HepG2 (cell line): ENCODE measurements at regions not wholly inside any gene's neighbourhood (a gene's known extent, or its start where the extent isn't known, plus 50 kb on each side); places are given as distances from the start of the nearest gene placed in this dataset.

Experiments used
- ATAC-seq: fragments of 200-7000 bp; cut with Tn5 transposase; 3 replicates; pipeline ENCODE4 v1.9.1; 2020; ENCODE audit warnings: mild to moderate bottlenecking, moderate library complexity
- BruUV-seq: library from RNA; stranded (reverse); fragments of 400-500 nt; replicated peaks from 2 replicates; lab custom pipeline; 2021; lab: Mats Ljungman, UMichigan
- CTCF ChIA-PET: fragments of 300-600 bp; formaldehyde crosslinking; extraction: SDS; loops from one replicate; lab custom pipeline; 2021; ENCODE audit warnings: low total read pairs, inconsistent platforms, low intra/inter-chr PET ratio; lab: Yijun Ruan, JAX
- POLR2A ChIA-PET: fragments of 350-600 bp; sonication (Branson Sonifier 250); formaldehyde crosslinking; loops from one replicate; lab custom pipeline; 2020; ENCODE audit warnings: antibody characterized with exemption, inconsistent platforms; lab: Yijun Ruan, JAX
- DNase-seq: peaks from one replicate; pipeline ENCODE4 v3.0.0-alpha.2; 2015; ENCODE audit warnings: low spot score
- FAIRE-seq: peaks from 3 replicates; lab custom pipeline; 2011; peaks lifted over from hg19 to GRCh38; lab: Jason Lieb, UNC
- H2AFZ ChIP-seq: one replicate; pipeline ENCODE4 v1.6.1; 2011; ENCODE audit warnings: low read length, inconsistent platforms
- H3K27ac ChIP-seq: fragments of 300-600 bp; 3 replicates; pipeline ENCODE4 v1.8.0; 2011; ENCODE audit warnings: mixed run types, mild to moderate bottlenecking, mixed read lengths, low read length, inconsistent platforms; ENCODE audit not compliant: insufficient read depth; ENCODE audit errors: extremely low read length
- H3K27me3 ChIP-seq, 2 experiments: fragments of 200-600 bp in 1 of 2; 2 replicates in 1 of 2; 3 replicates in 1 of 2; pipeline versions ENCODE4 v1.6.0 to v1.8.0; 2011; ENCODE audit warnings: low read length in 2 of 2, mild to moderate bottlenecking in 2 of 2, moderate library complexity in 2 of 2, inconsistent platforms in 1 of 2; ENCODE audit not compliant: insufficient read depth in 2 of 2, control insufficient read depth in 1 of 2
- H3K36me3 ChIP-seq, 2 experiments: fragments of 200-600 bp in 1 of 2; replicated peaks in 1 of 2; 2 replicates in 1 of 2; 3 replicates in 1 of 2; pipeline versions ENCODE4 v1.5.1 to v1.8.0; 2011; ENCODE audit warnings: low read length in 2 of 2, inconsistent platforms in 1 of 2; ENCODE audit not compliant: insufficient read depth in 2 of 2, control insufficient read depth in 1 of 2
- H3K4me1 ChIP-seq: 2 replicates; pipeline ENCODE4 v1.5.1; 2012; ENCODE audit warnings: low read length, inconsistent platforms; ENCODE audit not compliant: insufficient read depth
- H3K4me2 ChIP-seq: 2 replicates; pipeline ENCODE4 v1.6.0; 2011; ENCODE audit warnings: low read depth, low read length, inconsistent platforms
- H3K4me3 ChIP-seq, 3 experiments: fragments of 200-600 bp in 1 of 3; sonication (generic), shearing (Covaris generic) in 1 of 3; replicated peaks in 1 of 3; 2 replicates each; pipeline ENCODE4 v1.5.1; 2011 to 2016; ENCODE audit warnings: low read length in 3 of 3, inconsistent platforms in 2 of 3, low read depth in 2 of 3, mild to moderate bottlenecking in 2 of 3, control low read depth in 1 of 3, mixed read lengths in 1 of 3; ENCODE audit not compliant: insufficient read depth in 1 of 3
- H3K79me2 ChIP-seq: one replicate; pipeline ENCODE4 v1.6.1; 2011; ENCODE audit warnings: low read length, inconsistent platforms; ENCODE audit not compliant: insufficient read depth
- H3K9ac ChIP-seq: 2 replicates; pipeline ENCODE4 v1.6.0; 2011; ENCODE audit warnings: mild to moderate bottlenecking, low read depth, low read length, inconsistent platforms; ENCODE audit not compliant: insufficient read depth
- H3K9me3 ChIP-seq: 2 replicates; pipeline ENCODE4 v1.5.1; 2012; ENCODE audit warnings: mild to moderate bottlenecking, low read length
- H4K20me1 ChIP-seq: 2 replicates; pipeline ENCODE4 v1.6.0; 2011; ENCODE audit warnings: inconsistent platforms, mild to moderate bottlenecking, low read length, moderate library complexity; ENCODE audit not compliant: insufficient read depth
- AGO1 ChIP-seq: fragments of 200-400 bp; formaldehyde crosslinking; IDR thresholded peaks from 2 replicates; pipeline ENCODE4 v1.6.1; 2017; ENCODE audit warnings: mild to moderate bottlenecking, low read depth, low read length, moderate library complexity; ENCODE audit not compliant: poor library complexity, severe bottlenecking
- BHLHE40 ChIP-seq: IDR thresholded peaks from 2 replicates; pipeline ENCODE4 v1.6.1; 2011; ENCODE audit warnings: low read length, improper control_type of control experiment
- KDM1A ChIP-seq: IDR thresholded peaks from 2 replicates; pipeline ENCODE4 v1.6.1; 2016; ENCODE audit warnings: missing compliant biosample characterization
- NR2C2 ChIP-seq: sonication (generic); formaldehyde crosslinking; IDR thresholded peaks from 2 replicates; pipeline ENCODE4 v1.4.0; 2020; ENCODE audit warnings: missing genetic modification reagents, mild to moderate bottlenecking, moderate library complexity, borderline replicate concordance
- PHF20 ChIP-seq: sonication (generic); formaldehyde crosslinking; IDR thresholded peaks from 2 replicates; pipeline ENCODE4 v1.5.0; 2020; ENCODE audit warnings: mild to moderate bottlenecking, missing genetic modification reagents
- SMYD3 ChIP-seq: sonication (generic); formaldehyde crosslinking; IDR thresholded peaks from 2 replicates; pipeline ENCODE4 v1.8.1; 2023; ENCODE audit warnings: mild to moderate bottlenecking, missing genetic modification reagents
- ZFP36 ChIP-seq: fragments of 150-350 bp; IDR thresholded peaks from 2 replicates; pipeline ENCODE4 v1.6.1; 2018; ENCODE audit warnings: borderline replicate concordance, low read length, low read depth; ENCODE audit not compliant: partially characterized antibody
- ZNF337 ChIP-seq: sonication (generic); formaldehyde crosslinking; IDR thresholded peaks from 2 replicates; pipeline ENCODE4 v1.5.1; 2020; ENCODE audit warnings: missing genetic modification reagents, low read depth, mild to moderate bottlenecking, borderline replicate concordance
- ZNF644 ChIP-seq: IDR thresholded peaks from 2 replicates; pipeline ENCODE4 v1.6.1; 2016; ENCODE audit warnings: low read depth
- ZNF709 ChIP-seq: sonication (generic); formaldehyde crosslinking; IDR thresholded peaks from 2 replicates; pipeline ENCODE4 v1.5.0; 2020; ENCODE audit warnings: mild to moderate bottlenecking, missing genetic modification reagents
- WGBS: methylation state at CpG from one replicate; pipeline ENCODE4 v1.1.6; 2017; ENCODE audit warnings: low lambda C conversion rate; 5-methylcytosine and 5-hydroxymethylcytosine counted together
- in situ Hi-C: cut with HindIII; loops from 2 replicates; pipeline ENCODE4 v1.10.0; 2017; ENCODE audit warnings: low pct_unique_long_range_greater_than_20kb; ENCODE audit not compliant: extremely low pct_ligation_motif_present
- intact Hi-C: fragments of 100-400 bp; cut with micrococcal nuclease; formaldehyde crosslinking; loops from one replicate; pipeline ENCODE4 v1.10.0; 2022; ENCODE audit not compliant: unreplicated experiment
- TF ChIP-seq, protein P1 (sequence below): sonication (generic); formaldehyde crosslinking; IDR thresholded peaks from 2 replicates; pipeline ENCODE4 v1.5.1; 2020; ENCODE audit warnings: missing genetic modification reagents, mild to moderate bottlenecking, borderline replicate concordance
- TF ChIP-seq, protein P2 (sequence below): fragments of 450-650 bp; IDR thresholded peaks from 2 replicates; pipeline ENCODE4 v1.6.1; 2017; ENCODE audit warnings: mild to moderate bottlenecking
- TF ChIP-seq, protein P3 (sequence below): sonication (generic); formaldehyde crosslinking; IDR thresholded peaks from 2 replicates; pipeline ENCODE4 v1.4.0; 2020; ENCODE audit warnings: missing genetic modification reagents
- TF ChIP-seq, protein P4 (sequence below): sonication (generic); formaldehyde crosslinking; conservative IDR thresholded peaks from 2 replicates; pipeline ENCODE4 v1.8.1; 2023; ENCODE audit warnings: missing genetic modification reagents

DNA sequence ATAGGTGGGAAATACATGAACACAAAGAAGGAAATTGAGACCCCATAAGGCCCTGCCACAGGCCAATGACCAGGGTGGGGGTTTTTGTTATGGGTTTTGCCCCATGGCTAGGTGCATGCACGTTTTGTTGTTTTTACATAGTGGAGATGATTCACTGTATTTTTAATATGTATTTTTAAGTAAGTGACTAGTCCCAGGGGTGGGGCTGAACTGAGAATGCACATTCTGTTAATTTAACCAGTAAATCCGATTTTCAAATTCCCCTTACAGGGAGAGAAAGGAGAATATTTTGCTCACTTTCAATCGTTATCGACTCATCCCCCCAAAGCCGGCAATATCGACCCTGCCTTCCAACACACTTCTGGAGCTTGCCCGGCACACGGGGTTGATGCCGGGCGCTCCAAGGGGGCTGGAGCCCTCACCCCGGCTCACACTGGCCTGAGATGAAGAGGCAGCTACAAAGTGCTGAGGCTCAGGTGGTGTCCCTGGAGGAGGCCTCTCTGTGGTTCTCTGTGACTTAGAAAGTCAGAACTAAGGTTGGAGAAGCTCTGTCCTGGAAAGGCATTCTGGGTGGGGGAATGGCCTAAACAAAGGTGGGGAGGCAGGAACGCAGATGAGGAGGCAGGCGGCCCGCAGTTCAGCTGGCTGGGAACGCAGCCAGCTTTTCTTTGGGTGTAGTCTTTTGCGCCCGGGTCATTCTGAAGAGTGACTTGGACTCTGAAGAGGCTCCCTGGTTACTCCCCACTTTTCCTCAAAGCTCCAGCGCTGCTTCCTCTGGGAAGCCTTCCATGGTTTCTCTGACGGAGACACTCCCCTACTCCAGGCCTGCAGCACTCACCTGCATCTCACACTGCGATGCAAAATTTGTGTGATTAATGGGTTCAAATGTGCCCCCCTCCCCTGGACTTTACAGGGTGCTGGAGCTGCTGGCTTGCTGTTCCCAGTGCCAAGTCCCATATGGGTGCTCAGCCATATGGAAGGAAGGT, 50.7 kb upstream of the DLK1 start:
- no peak overlapping the region for H3K9ac ChIP-seq
- in situ Hi-C loops (no loop called here), intact Hi-C loops (no loop called here)
- ATAC-seq (no peak), DNase-seq (no peak), FAIRE-seq (no peak)
- H3K27ac ChIP-seq = no peak overlapping the region
- WGBS = 75% methylated on average over 19 of the region's 20 CpGs
- ChIA-PET CTCF (no interaction called here), POLR2A (interaction anchor here (1.1 to 2.9 kb wide), 4 partner anchors 11 to 141 kb away, joined by 3 to 19 read pairs (median 4); no protein-coding TSS in a partner anchor)
- H4K20me1 ChIP-seq = no peaks in the 10 kb centered on the region
- H3K9me3 ChIP-seq = no peaks in the 10 kb centered on the region
- H3K4me2 ChIP-seq = peak overlapping the region; percentile 21; the same call in 1 of the 2 replicates
- no peaks in the 10 kb centered on the region for H3K79me2 ChIP-seq
- BruUV-seq = no TSS peak
- no peak overlapping the region for H2AFZ ChIP-seq
- peaks cover 100% of the 10 kb centered on the region for H3K4me1 ChIP-seq
- no peaks in the 10 kb centered on the region for H3K27me3 ChIP-seq
- H3K4me3 ChIP-seq = no peak overlapping the region
- no peak for TF ChIP-seq ZNF709
- no peak for TF ChIP-seq SMYD3 (CRISPR knock-in tag)
- TF ChIP-seq, protein P1, sequence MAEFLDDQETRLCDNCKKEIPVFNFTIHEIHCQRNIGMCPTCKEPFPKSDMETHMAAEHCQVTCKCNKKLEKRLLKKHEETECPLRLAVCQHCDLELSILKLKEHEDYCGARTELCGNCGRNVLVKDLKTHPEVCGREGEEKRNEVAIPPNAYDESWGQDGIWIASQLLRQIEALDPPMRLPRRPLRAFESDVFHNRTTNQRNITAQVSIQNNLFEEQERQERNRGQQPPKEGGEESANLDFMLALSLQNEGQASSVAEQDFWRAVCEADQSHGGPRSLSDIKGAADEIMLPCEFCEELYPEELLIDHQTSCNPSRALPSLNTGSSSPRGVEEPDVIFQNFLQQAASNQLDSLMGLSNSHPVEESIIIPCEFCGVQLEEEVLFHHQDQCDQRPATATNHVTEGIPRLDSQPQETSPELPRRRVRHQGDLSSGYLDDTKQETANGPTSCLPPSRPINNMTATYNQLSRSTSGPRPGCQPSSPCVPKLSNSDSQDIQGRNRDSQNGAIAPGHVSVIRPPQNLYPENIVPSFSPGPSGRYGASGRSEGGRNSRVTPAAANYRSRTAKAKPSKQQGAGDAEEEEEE (CRISPR knock-in tag) = no peak
- no peak for TF ChIP-seq PHF20 (CRISPR knock-in tag)
- no peak for TF ChIP-seq NR2C2
- peak; percentile 32 for TF ChIP-seq ZFP36
- TF ChIP-seq, protein P2, sequence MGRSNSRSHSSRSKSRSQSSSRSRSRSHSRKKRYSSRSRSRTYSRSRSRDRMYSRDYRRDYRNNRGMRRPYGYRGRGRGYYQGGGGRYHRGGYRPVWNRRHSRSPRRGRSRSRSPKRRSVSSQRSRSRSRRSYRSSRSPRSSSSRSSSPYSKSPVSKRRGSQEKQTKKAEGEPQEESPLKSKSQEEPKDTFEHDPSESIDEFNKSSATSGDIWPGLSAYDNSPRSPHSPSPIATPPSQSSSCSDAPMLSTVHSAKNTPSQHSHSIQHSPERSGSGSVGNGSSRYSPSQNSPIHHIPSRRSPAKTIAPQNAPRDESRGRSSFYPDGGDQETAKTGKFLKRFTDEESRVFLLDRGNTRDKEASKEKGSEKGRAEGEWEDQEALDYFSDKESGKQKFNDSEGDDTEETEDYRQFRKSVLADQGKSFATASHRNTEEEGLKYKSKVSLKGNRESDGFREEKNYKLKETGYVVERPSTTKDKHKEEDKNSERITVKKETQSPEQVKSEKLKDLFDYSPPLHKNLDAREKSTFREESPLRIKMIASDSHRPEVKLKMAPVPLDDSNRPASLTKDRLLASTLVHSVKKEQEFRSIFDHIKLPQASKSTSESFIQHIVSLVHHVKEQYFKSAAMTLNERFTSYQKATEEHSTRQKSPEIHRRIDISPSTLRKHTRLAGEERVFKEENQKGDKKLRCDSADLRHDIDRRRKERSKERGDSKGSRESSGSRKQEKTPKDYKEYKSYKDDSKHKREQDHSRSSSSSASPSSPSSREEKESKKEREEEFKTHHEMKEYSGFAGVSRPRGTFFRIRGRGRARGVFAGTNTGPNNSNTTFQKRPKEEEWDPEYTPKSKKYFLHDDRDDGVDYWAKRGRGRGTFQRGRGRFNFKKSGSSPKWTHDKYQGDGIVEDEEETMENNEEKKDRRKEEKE = no peak
- no peak for TF ChIP-seq BHLHE40
- TF ChIP-seq ZNF644 (CRISPR knock-in tag) = no peak
- no peak for TF ChIP-seq ZNF337
- no peak for TF ChIP-seq AGO1
- no peak for TF ChIP-seq KDM1A
- TF ChIP-seq, protein P3, sequence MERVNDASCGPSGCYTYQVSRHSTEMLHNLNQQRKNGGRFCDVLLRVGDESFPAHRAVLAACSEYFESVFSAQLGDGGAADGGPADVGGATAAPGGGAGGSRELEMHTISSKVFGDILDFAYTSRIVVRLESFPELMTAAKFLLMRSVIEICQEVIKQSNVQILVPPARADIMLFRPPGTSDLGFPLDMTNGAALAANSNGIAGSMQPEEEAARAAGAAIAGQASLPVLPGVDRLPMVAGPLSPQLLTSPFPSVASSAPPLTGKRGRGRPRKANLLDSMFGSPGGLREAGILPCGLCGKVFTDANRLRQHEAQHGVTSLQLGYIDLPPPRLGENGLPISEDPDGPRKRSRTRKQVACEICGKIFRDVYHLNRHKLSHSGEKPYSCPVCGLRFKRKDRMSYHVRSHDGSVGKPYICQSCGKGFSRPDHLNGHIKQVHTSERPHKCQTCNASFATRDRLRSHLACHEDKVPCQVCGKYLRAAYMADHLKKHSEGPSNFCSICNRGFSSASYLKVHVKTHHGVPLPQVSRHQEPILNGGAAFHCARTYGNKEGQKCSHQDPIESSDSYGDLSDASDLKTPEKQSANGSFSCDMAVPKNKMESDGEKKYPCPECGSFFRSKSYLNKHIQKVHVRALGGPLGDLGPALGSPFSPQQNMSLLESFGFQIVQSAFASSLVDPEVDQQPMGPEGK (CRISPR knock-in tag) = 0 out of 2 replicates have a peak, but pooled peaks have one; percentile 24
- TF ChIP-seq, protein P4, sequence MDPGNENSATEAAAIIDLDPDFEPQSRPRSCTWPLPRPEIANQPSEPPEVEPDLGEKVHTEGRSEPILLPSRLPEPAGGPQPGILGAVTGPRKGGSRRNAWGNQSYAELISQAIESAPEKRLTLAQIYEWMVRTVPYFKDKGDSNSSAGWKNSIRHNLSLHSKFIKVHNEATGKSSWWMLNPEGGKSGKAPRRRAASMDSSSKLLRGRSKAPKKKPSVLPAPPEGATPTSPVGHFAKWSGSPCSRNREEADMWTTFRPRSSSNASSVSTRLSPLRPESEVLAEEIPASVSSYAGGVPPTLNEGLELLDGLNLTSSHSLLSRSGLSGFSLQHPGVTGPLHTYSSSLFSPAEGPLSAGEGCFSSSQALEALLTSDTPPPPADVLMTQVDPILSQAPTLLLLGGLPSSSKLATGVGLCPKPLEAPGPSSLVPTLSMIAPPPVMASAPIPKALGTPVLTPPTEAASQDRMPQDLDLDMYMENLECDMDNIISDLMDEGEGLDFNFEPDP = 0 out of 2 replicates have a peak, but pooled peaks have one; percentile 19
- no peaks in the 10 kb centered on the region for H3K36me3 ChIP-seq
